Fibroblast of upper back skin (primary cell): ENCODE measurements at regions not wholly inside any gene's neighbourhood (a gene's known extent, or its start where the extent isn't known, plus 50 kb on each side); places are given as distances from the start of the nearest gene placed in this dataset.

ENCODE experiments used
- DNase-seq: peaks from one replicate; pipeline ENCODE4 v3.0.0-alpha.2; 2013

- DNase-seq: no peak
Observed at GRCh38 chr10:78850644-78851435, 217.9 kb upstream of the ZMIZ1 start.

- peak; percentile 73 for DNase-seq
Observed at GRCh38 chr10:78851647-78852046, 217.1 kb upstream of the ZMIZ1 start.

- no peak for DNase-seq
Observed at GRCh38 chr10:78852466-78853240, 216.1 kb upstream of the ZMIZ1 start.

- DNase-seq: no peak
Observed at GRCh38 chr10:78853864-78854263, 214.9 kb upstream of the ZMIZ1 start.

- no peak for DNase-seq
Observed at GRCh38 chr10:78856421-78856820, 212.3 kb upstream of the ZMIZ1 start.

- no peak for DNase-seq
Observed at GRCh38 chr10:78857193-78857592, 211.6 kb upstream of the ZMIZ1 start.

- no peak for DNase-seq
Observed at GRCh38 chr10:78859266-78859665, 209.5 kb upstream of the ZMIZ1 start.

GRCh38 chr10:78859769-78860168, 209.0 kb upstream of the ZMIZ1 start:
- DNase-seq: no peak

- DNase-seq: no peak
Observed at GRCh38 chr10:78860260-78860914, 208.4 kb upstream of the ZMIZ1 start.

GRCh38 chr10:78861529-78862327, 207.0 kb upstream of the ZMIZ1 start:
- DNase-seq: no peak

GRCh38 chr10:78862328-78862640, 206.5 kb upstream of the ZMIZ1 start:
- no peak for DNase-seq

GRCh38 chr10:78863140-78863905, 205.4 kb upstream of the ZMIZ1 start:
- no peak for DNase-seq

GRCh38 chr10:78863906-78864239, 204.9 kb upstream of the ZMIZ1 start:
- no peak for DNase-seq

- DNase-seq: no peak
Observed at GRCh38 chr10:78864761-78865537, 203.8 kb upstream of the ZMIZ1 start.

- peak; percentile 21 for DNase-seq
Observed at GRCh38 chr10:78865538-78865875, 203.3 kb upstream of the ZMIZ1 start.

- no peak for DNase-seq
Observed at GRCh38 chr10:78865931-78866717, 202.6 kb upstream of the ZMIZ1 start.

- no peak for DNase-seq
Observed at GRCh38 chr10:78866731-78867554, 201.8 kb upstream of the ZMIZ1 start.

GRCh38 chr10:78867555-78867939, 201.2 kb upstream of the ZMIZ1 start:
- DNase-seq: no peak

GRCh38 chr10:78868048-78868447, 200.7 kb upstream of the ZMIZ1 start:
- DNase-seq: no peak

- no peak for DNase-seq
Observed at GRCh38 chr10:78868456-78868855, 200.3 kb upstream of the ZMIZ1 start.
